ENCODE measurements at regions not wholly inside any gene's neighbourhood (a gene's known extent, or its start where the extent isn't known, plus 50 kb on each side); places are given as distances from the start of the nearest gene placed in this dataset.

DNA sequence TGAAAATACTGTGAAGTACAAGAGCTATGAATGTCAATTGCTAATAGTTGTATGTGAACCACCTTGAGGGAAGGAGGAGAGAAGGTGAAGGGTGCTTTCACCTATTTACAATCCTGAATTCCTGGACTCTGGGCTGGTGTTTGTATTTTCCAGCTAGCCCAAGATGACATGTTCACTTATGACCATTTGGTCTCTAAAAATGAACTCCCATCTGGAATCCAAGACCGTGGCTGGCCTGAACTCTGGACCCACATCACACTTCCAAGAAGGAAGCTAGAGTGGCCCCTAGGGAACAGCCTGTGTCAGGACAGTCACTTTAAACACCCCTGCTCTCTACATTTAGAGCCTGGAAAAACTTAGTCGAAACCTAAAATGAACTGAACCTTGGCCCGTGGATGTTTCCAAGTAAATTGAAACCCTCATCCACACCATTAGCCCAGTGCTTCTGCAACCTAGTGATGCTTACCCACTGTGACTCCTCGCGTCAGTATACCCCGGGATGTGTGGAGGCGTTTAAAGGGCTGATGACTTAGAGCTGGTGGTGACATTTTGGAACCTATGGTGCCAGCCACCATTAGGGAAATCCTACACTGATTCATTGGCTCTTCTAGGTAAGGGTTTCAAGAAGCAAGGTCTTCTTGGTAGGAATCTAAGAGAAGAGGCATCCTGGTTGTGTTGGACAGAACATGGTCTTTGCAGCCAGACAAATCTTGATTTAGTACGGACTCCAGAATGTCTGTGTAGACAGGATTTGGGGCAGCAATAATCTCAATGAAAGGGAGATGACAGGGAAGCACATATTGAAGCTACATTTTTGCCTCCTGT, 171.5 kb upstream of the IRF2BP2 start (continued):
- no peak for TF ChIP-seq TAF9B (IDR thresholded peaks at IDR 0.05; ENCODE audit: partially characterized antibody)
- TF ChIP-seq, protein P1, sequence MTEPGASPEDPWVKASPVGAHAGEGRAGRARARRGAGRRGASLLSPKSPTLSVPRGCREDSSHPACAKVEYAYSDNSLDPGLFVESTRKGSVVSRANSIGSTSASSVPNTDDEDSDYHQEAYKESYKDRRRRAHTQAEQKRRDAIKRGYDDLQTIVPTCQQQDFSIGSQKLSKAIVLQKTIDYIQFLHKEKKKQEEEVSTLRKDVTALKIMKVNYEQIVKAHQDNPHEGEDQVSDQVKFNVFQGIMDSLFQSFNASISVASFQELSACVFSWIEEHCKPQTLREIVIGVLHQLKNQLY (CRISPR knock-in tag; conservative IDR thresholded peaks at IDR 0.05), result no peak
- TF ChIP-seq SPI1 (IDR thresholded peaks at IDR 0.05; ENCODE audit: borderline replicate concordance, low read depth, low read length), result no peak
- no peak for TF ChIP-seq CBX5 (IDR thresholded peaks at IDR 0.05; ENCODE audit: borderline replicate concordance, low read depth)
- 0 out of 2 replicates have a peak, but pooled peaks have one; percentile 52 for TF ChIP-seq ZNF668 (CRISPR knock-in tag; IDR thresholded peaks at IDR 0.05)
- TF ChIP-seq MAFF (IDR thresholded peaks at IDR 0.05; ENCODE audit: low read length), result no peak
- TF ChIP-seq NUFIP1 (IDR thresholded peaks at IDR 0.05; ENCODE audit: partially characterized antibody), result peak; percentile 6
- TF ChIP-seq RBM34 (IDR thresholded peaks at IDR 0.05; ENCODE audit: borderline replicate concordance, insufficient read depth, low read length), result no peak
- TF ChIP-seq BRF1 (IDR thresholded peaks at IDR 0.05; ENCODE audit: borderline replicate concordance, extremely low read depth, insufficient read length), result no peak
- TF ChIP-seq RHOXF2B (CRISPR knock-in tag; conservative IDR thresholded peaks at IDR 0.05), result no peak
- TF ChIP-seq ZNF436 (CRISPR knock-in tag; IDR thresholded peaks at IDR 0.05), result peak; percentile 46; the same call in 1 of the 2 replicates
- TF ChIP-seq E2F6 (IDR thresholded peaks at IDR 0.05; ENCODE audit: borderline replicate concordance in 1 of 2, extremely low read depth in 1 of 2, insufficient read depth in 1 of 2, insufficient read length in 1 of 2, low read depth in 1 of 2, low read length in 1 of 2, poor library complexity in 1 of 2, severe bottlenecking in 1 of 2), result no peak
- TF ChIP-seq DPF2 (IDR thresholded peaks at IDR 0.05), result no peak
- no peak for TF ChIP-seq LARP7 (IDR thresholded peaks at IDR 0.05)
- no peak; the same call in 1 of the 2 replicates for TF ChIP-seq NR2C1 (IDR thresholded peaks at IDR 0.05)
- no peak for TF ChIP-seq NR2C1 (tag; IDR thresholded peaks at IDR 0.05)
- no peak for TF ChIP-seq MTA1 (IDR thresholded peaks at IDR 0.05; ENCODE audit: borderline replicate concordance)
- 0 out of 2 replicates have a peak, but pooled peaks have one; percentile 13 for TF ChIP-seq CREM (IDR thresholded peaks at IDR 0.05; ENCODE audit: low read depth)
- TF ChIP-seq XRCC3 (IDR thresholded peaks at IDR 0.05), result no peak
- no peak for TF ChIP-seq HMGXB4 (CRISPR knock-in tag; IDR thresholded peaks at IDR 0.05)
- TF ChIP-seq EP300 (IDR thresholded peaks at IDR 0.05; ENCODE audit: low read length), result no peak; the same call in 1 of the 2 replicates
- 0 out of 2 replicates have a peak, but pooled peaks have one; percentile 16 for TF ChIP-seq FOXP1 (CRISPR knock-in tag; IDR thresholded peaks at IDR 0.05)
- peak in 1 of 2 experiments; percentile 40; a peak in 1 of 4 replicates for TF ChIP-seq SIN3A (IDR thresholded peaks at IDR 0.05; ENCODE audit: borderline replicate concordance in 2 of 2, control insufficient read depth in 1 of 2, low read depth in 2 of 2, low read length in 2 of 2)
- TF ChIP-seq HOXB6 (CRISPR knock-in tag; IDR thresholded peaks at IDR 0.05; ENCODE audit: borderline replicate concordance), result no peak
- no peak for TF ChIP-seq SLC30A9 (CRISPR knock-in tag; IDR thresholded peaks at IDR 0.05)
- 0 out of 2 replicates have a peak, but pooled peaks have one; percentile 14 for TF ChIP-seq ZKSCAN1 (IDR thresholded peaks at IDR 0.05; ENCODE audit: low read depth, low read length)
- no peak for TF ChIP-seq ZBTB1 (CRISPR knock-in tag; IDR thresholded peaks at IDR 0.05; ENCODE audit: borderline replicate concordance, low read depth)

All from K562 (cell line).